GM23338 (cell line): ENCODE measurements at regions not wholly inside any gene's neighbourhood (a gene's known extent, or its start where the extent isn't known, plus 50 kb on each side); places are given as distances from the start of the nearest gene placed in this dataset.

Source experiments
- ATAC-seq: fragments of 200-7000 bp; cut with Tn5 transposase; 3 replicates; pipeline ENCODE4 v1.9.1; 2020
- DNase-seq: peaks from one replicate; pipeline ENCODE4 v3.0.0-alpha.2; 2015; ENCODE audit warnings: low spot score
- H2AFZ ChIP-seq: fragments of 200-600 bp; sonication (generic); 2 replicates; pipeline ENCODE4 v1.8.0; 2016; ENCODE audit warnings: antibody characterized with exemption, mild to moderate bottlenecking, moderate library complexity
- H3F3A ChIP-seq: fragments of 200-600 bp; sonication (generic); replicated peaks from 2 replicates; pipeline ENCODE4 v1.8.0; 2017; ENCODE audit warnings: antibody characterized with exemption, mixed run types, low read depth
- H3K27ac ChIP-seq: fragments of 200-600 bp; sonication (generic); 2 replicates; pipeline ENCODE4 v1.6.1; 2016; ENCODE audit warnings: low read depth
- H3K27me3 ChIP-seq: fragments of 200-600 bp; sonication (generic); 2 replicates; pipeline ENCODE4 v1.8.0; 2016; ENCODE audit warnings: mild to moderate bottlenecking, mixed run types, moderate library complexity; ENCODE audit not compliant: insufficient read depth
- H3K36me3 ChIP-seq: fragments of 200-600 bp; sonication (generic); 2 replicates; pipeline ENCODE4 v1.8.0; 2016; ENCODE audit warnings: mild to moderate bottlenecking; ENCODE audit not compliant: insufficient read depth
- H3K4me1 ChIP-seq: fragments of 200-600 bp; sonication (generic); 2 replicates; pipeline ENCODE4 v1.8.0; 2016; ENCODE audit warnings: mild to moderate bottlenecking, moderate library complexity; ENCODE audit not compliant: insufficient read depth
- H3K4me2 ChIP-seq: fragments of 200-600 bp; sonication (generic); 2 replicates; pipeline ENCODE4 v1.7.1; 2017; ENCODE audit warnings: mixed run types
- H3K4me3 ChIP-seq: fragments of 200-600 bp; sonication (generic); 2 replicates; pipeline ENCODE4 v1.6.1; 2016; ENCODE audit warnings: mixed run types
- H3K79me2 ChIP-seq: fragments of 200-600 bp; sonication (generic); replicated peaks from 2 replicates; pipeline ENCODE4 v1.8.0; 2017; ENCODE audit warnings: mild to moderate bottlenecking; ENCODE audit not compliant: insufficient read depth
- H3K9me2 ChIP-seq: fragments of 200-600 bp; sonication (generic); 2 replicates; pipeline ENCODE4 v1.8.0; 2017; ENCODE audit not compliant: insufficient read depth
- H4K20me1 ChIP-seq: fragments of 200-600 bp; sonication (generic); replicated peaks from 2 replicates; pipeline ENCODE4 v1.8.0; 2017; ENCODE audit warnings: mild to moderate bottlenecking; ENCODE audit not compliant: insufficient read depth
- H3K27ac Mint-ChIP-seq: 2 replicates; pipeline ENCODE4 v1.8.0; 2020; ENCODE audit warnings: inconsistent platforms, mild to moderate bottlenecking, moderate library complexity, mixed read lengths
- H3K27me3 Mint-ChIP-seq: 3 replicates; pipeline ENCODE4 v1.8.0; 2022; ENCODE audit warnings: low read depth, mild to moderate bottlenecking, moderate library complexity, mixed read lengths, inconsistent platforms; ENCODE audit not compliant: insufficient read depth, poor library complexity
- H3K36me3 Mint-ChIP-seq: 3 replicates; pipeline ENCODE4 v1.8.0; 2021; ENCODE audit warnings: low read depth, mild to moderate bottlenecking, inconsistent platforms, moderate library complexity, mixed read lengths
- H3K4me1 Mint-ChIP-seq: 3 replicates; pipeline ENCODE4 v1.8.0; 2020; ENCODE audit warnings: mild to moderate bottlenecking, inconsistent platforms, mixed read lengths
- H3K4me3 Mint-ChIP-seq: 3 replicates; pipeline ENCODE4 v1.8.0; 2021; ENCODE audit warnings: moderate library complexity, mild to moderate bottlenecking, inconsistent platforms, mixed read lengths
- H3K9me3 Mint-ChIP-seq: 3 replicates; pipeline ENCODE4 v1.8.0; 2020; ENCODE audit warnings: moderate library complexity, mild to moderate bottlenecking, inconsistent platforms, mixed read lengths
- ETS1 ChIP-seq: IDR thresholded peaks from 2 replicates; pipeline ENCODE4 v1.6.1; 2016; ENCODE audit warnings: antibody characterized with exemption
- EZH2 ChIP-seq: fragments of 200-600 bp; sonication (generic); IDR thresholded peaks from one replicate; pipeline ENCODE4 v1.8.0; 2017; ENCODE audit warnings: antibody characterized with exemption, mild to moderate bottlenecking, low read depth; ENCODE audit not compliant: unreplicated experiment
- EZH2phosphoT487 ChIP-seq: fragments of 200-600 bp; sonication (generic); IDR thresholded peaks from one replicate; pipeline ENCODE4 v1.8.1; 2018; ENCODE audit warnings: antibody characterized with exemption; ENCODE audit not compliant: unreplicated experiment
- JUNB ChIP-seq: IDR thresholded peaks from one replicate; pipeline ENCODE4 v1.6.1; 2016; ENCODE audit warnings: antibody characterized with exemption; ENCODE audit not compliant: unreplicated experiment
- NANOG ChIP-seq: IDR thresholded peaks from 2 replicates; pipeline ENCODE4 v1.6.1; 2016; ENCODE audit warnings: antibody characterized with exemption, borderline replicate concordance
- POLR2AphosphoS5 ChIP-seq: IDR thresholded peaks from 2 replicates; pipeline ENCODE4 v1.6.1; 2016; ENCODE audit warnings: antibody characterized with exemption, low read depth
- ZNF114 ChIP-seq: fragments of 250-450 bp; sonication (Bioruptor Pico); IDR thresholded peaks from 2 replicates; pipeline ENCODE4 v1.5.0; 2020; ENCODE audit warnings: mild to moderate bottlenecking, moderate library complexity
- ZNF331 ChIP-seq: fragments of 250-450 bp; sonication (Bioruptor Pico); IDR thresholded peaks from 2 replicates; pipeline ENCODE4 v1.5.0; 2020; ENCODE audit warnings: low read depth, mild to moderate bottlenecking, moderate library complexity
- ZNF462 ChIP-seq: fragments of 250-450 bp; sonication (Bioruptor Pico); IDR thresholded peaks from 2 replicates; pipeline ENCODE4 v1.5.0; 2020; ENCODE audit warnings: mild to moderate bottlenecking, moderate library complexity
- TF ChIP-seq, protein P1 (sequence below), 2 experiments: fragments of 200-600 bp in 1 of 2; sonication (generic) in 1 of 2; conservative IDR thresholded peaks; 2 replicates each; pipeline versions ENCODE4 v1.5.1 to v1.6.1; 2016 to 2017; ENCODE audit warnings: antibody characterized with exemption in 2 of 2, low read depth in 2 of 2, mild to moderate bottlenecking in 2 of 2, moderate library complexity in 1 of 2

DNA sequence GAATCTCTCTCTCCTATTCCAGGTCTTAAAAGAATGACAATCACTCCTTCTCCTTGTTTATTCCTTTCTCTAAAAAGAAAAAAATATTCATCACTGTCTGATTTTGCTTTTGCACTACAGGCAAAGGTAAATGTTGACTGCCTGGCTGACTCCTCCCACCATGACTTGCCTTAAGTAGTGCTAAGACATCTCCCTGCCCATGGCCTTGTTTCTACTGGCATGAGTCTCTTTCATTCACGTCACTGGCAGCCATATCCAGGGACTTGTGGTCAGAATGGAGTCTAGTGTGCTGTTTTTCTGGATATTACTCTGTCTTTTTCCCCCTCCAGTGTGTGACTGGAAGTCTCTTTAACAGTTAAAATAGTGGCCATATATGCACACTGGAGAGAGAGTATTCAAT, 522.9 kb upstream of the DAB2 start:
- Mint-ChIP-seq H3K9me3 (no peaks in the 10 kb centered on the region; the same call in 2 of the 3 replicates), H3K36me3 (no peaks in the 10 kb centered on the region), H3K27ac (no peak overlapping the region), H3K27me3 (no peaks in the 10 kb centered on the region), H3K4me1 (no peaks in the 10 kb centered on the region), H3K4me3 (no peak overlapping the region)
- no peaks in the 10 kb centered on the region for H3K9me2 ChIP-seq
- no peaks in the 10 kb centered on the region for H3K36me3 ChIP-seq
- no peak for DNase-seq
- H3K4me3 ChIP-seq: no peak overlapping the region
- no peaks in the 10 kb centered on the region for H4K20me1 ChIP-seq
- 0 out of 2 replicates have a peak overlapping the region, but pooled peaks have one; percentile 28 for H2AFZ ChIP-seq
- no peaks in the 10 kb centered on the region for H3F3A ChIP-seq
- no peaks in the 10 kb centered on the region for H3K4me1 ChIP-seq
- H3K79me2 ChIP-seq: no peaks in the 10 kb centered on the region
- TF ChIP-seq POLR2AphosphoS5 (no peak), ZNF331 (CRISPR knock-in tag) (no peak)
- no peaks in the 10 kb centered on the region for H3K27me3 ChIP-seq
- no peak for ATAC-seq
- no peak overlapping the region for H3K27ac ChIP-seq
- H3K4me2 ChIP-seq: no peak overlapping the region

DNA sequence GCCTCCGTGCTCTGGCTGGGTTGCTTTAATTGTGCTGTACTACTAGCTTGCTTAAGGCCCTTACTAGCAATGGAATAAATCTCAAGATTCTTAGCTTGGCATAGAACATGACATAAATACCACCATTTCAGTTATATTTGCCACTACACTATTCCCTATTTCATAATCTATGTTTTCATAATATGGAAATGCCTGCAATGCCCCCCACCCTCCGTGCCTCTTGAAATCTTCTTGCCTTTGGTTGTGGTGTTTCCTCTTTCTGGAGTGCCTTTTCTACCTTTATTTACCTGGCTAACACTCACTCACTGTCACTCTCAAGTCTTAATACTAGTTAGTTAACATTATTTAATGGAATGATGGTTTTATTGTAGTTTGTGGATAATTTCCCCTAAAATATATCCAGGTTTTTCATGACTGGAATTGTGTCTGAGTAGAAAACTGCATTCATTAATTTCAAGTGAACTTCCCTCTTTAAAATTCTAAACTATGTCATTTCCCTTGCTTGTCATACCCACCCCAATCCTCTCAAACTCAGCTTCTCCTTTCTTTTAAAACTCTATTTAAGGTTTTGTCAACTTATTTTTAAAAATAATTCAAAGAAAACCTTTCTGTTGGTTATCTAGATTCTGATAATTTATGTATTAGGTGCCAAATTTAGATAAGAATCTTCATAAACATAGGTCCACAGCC, 521.7 kb upstream of the DAB2 start:
- H3K27ac Mint-ChIP-seq: no peak overlapping the region

More for the DNA sequence above, 521.7 kb upstream of the DAB2 start:
- TF ChIP-seq ZNF114 (CRISPR knock-in tag) (no peak), JUNB (no peak), NANOG (no peak), ZNF462 (CRISPR knock-in tag) (no peak), ZNF331 (CRISPR knock-in tag) (no peak), ETS1 (no peak), EZH2phosphoT487 (no peak), EZH2 (no peak)
- TF ChIP-seq, protein P1, sequence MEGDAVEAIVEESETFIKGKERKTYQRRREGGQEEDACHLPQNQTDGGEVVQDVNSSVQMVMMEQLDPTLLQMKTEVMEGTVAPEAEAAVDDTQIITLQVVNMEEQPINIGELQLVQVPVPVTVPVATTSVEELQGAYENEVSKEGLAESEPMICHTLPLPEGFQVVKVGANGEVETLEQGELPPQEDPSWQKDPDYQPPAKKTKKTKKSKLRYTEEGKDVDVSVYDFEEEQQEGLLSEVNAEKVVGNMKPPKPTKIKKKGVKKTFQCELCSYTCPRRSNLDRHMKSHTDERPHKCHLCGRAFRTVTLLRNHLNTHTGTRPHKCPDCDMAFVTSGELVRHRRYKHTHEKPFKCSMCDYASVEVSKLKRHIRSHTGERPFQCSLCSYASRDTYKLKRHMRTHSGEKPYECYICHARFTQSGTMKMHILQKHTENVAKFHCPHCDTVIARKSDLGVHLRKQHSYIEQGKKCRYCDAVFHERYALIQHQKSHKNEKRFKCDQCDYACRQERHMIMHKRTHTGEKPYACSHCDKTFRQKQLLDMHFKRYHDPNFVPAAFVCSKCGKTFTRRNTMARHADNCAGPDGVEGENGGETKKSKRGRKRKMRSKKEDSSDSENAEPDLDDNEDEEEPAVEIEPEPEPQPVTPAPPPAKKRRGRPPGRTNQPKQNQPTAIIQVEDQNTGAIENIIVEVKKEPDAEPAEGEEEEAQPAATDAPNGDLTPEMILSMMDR (conservative IDR thresholded peaks at IDR 0.05; ENCODE audit: low read depth in 2 of 2): no peak
- Mint-ChIP-seq H3K9me3 (no peaks in the 10 kb centered on the region), H3K4me1 (no peaks in the 10 kb centered on the region), H3K27me3 (no peaks in the 10 kb centered on the region), H3K36me3 (no peaks in the 10 kb centered on the region), H3K4me3 (no peak overlapping the region)
- no peak for DNase-seq
- no peak for ATAC-seq
- Histone ChIP-seq H3K9me2 (no peaks in the 10 kb centered on the region), H3K36me3 (no peaks in the 10 kb centered on the region), H3K4me1 (no peaks in the 10 kb centered on the region), H3K4me2 (no peak overlapping the region), H3K4me3 (no peak overlapping the region), H3F3A (no peaks in the 10 kb centered on the region), H2AFZ (no peak overlapping the region), H3K27ac (no peak overlapping the region), H3K27me3 (no peaks in the 10 kb centered on the region), H4K20me1 (no peaks in the 10 kb centered on the region), H3K79me2 (no peaks in the 10 kb centered on the region)
